HG02981 (cell line): ENCODE measurements at regions not wholly inside any gene's neighbourhood (a gene's known extent, or its start where the extent isn't known, plus 50 kb on each side); places are given as distances from the start of the nearest gene placed in this dataset.

Experiments
- ATAC-seq: cut with Tn5 transposase; IDR thresholded peaks from one replicate; pipeline ENCODE4 v1.9.1; 2021; ENCODE audit warnings: mild to moderate bottlenecking, moderate library complexity; ENCODE audit not compliant: unreplicated experiment

DNA sequence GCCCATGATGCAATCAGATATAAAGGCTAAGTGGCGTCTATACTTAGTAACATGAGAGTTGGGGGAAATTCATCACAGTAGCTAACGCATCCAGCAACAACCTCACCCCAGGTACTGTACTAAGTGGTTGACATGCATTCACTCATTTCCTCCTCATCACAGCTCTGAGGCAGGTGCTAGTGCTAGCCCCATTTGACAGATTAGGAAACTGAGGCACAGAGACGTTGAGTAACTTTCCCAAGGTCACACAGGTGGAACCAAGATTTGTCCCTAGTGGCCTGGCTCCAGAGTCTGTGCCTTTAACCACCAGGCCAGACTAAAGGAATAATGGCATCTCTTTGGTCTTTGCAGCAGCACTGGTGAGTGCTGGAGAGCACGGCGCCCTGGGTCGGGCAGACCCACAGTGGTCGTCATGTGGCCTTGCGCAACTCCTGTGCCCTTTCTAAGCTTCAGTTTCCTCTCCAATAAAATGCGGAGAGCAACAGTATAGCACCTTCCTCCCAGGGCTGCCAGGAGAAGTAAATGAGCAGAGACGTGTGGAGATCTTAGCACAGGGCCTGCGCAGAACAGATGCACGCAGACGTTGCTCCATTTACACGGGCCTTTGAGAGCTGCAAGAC, 186.4 kb downstream of the BCOR start:
- no peak for ATAC-seq

DNA sequence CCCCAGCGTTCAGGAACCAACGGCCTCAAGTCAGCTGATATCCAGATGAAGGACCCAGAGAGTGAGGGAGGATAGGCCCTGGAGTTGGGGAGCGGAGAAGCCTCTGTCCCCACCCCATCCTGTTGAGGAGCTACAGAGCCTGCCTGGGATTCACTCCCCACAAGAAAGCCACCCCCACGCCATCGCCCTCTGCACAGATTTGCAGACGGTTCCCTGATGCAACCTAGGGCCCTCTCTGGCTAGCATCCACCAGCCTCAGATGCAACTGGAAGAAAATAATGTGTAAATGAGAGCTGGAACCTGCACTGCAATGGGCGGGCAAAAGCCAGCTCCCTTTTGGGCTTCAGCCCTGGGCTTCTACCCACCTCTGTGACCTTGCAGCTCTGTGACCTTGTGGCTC, 185.6 kb downstream of the BCOR start:
- no peak for ATAC-seq

DNA sequence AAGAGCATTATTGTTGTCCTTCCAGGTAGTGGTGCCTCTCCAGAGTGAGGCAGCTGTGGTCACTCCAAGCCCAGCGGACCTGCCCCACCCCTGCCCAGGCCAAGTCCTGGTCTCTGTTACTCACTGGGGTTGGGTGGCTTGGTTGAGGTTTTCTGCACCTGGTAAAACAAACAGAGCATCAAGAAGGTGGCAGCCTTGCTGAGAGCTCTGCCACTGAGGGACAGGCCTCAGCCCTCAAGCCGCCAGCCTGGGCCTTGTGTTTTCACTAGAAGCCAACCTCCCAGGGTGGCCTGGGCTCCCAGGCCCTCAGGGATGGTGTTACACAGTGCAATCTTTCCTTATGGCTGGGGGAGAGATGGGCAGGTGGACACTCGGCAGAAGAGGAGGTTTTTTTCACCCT, 182.7 kb downstream of the BCOR start:
- ATAC-seq, result no peak

DNA sequence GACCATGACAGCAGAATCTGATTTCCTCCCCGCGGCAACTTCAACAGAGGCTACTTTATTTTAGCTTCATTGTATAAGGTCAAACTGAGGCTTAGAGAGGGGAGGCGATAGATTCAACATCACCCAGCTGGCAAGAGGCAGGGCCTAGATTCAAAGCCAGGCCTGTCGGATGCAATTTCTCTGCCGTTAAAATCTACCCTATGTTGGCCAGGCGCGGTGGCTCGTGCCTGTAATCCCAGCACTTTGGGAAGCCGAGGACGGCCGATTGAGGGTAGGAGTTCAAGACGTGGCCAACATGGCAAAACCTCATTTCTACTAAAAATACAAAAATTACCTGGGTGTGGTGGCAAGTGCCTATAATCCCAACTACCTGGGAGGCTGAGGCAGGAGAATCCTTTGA, 182.2 kb downstream of the BCOR start:
- ATAC-seq, result no peak

DNA sequence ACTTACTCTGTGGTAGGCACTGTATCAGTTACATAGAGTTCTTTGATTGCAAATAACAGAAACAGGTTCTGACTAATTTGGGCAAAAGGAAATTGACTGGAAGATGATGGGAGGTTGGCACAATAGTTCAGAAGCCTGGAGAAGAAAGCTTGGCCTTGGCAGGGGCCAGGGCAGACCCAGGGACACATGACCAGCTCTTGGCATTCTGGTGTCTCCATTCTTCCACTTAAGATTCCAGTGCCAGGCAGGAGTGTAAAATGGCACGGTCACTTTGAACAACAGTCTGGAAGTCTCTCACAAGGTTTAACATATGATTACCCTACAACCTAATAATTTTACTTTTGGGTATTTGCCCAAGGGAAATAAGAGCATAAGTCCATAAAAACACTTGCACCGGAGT, 175.9 kb downstream of the BCOR start:
- ATAC-seq, result no peak

DNA sequence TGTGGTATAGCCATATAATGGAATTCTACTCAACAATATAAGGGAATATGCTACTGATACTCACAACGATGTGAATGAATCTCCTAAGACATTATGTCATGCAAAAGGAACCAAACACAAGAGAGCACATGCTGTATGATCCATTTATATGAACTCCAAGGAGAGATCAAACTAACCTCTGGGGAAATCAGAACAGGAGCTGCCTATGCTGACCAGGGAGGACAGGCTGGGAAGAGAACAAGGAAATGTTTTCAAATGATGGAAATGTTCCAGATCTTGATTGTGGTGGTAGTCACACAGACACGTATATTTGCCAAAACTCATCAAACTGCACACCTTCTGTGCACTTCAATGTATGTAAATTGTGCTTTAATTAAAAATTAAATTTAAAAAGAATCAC, 175.3 kb downstream of the BCOR start:
- ATAC-seq, result no peak

DNA sequence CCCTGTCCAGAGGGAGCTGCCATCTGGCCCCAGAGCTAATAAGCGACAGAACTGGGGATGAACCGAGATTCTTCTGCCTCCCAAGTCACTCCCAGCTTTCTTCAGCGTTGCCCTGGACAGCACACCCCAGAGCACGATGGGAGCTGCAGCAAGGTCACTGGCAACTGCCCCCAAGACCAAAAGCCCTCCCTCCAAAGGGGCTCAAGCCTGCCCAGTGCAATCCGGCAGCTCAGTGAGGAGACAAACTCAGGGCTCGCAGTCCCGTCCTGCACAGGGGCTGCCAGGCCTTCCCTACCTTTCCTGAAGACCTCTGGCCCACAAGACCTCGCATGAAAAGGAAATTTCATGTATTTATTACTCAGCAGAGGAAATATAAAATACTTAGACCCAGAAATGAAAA, 174.8 kb downstream of the BCOR start:
- ATAC-seq, result no peak

DNA sequence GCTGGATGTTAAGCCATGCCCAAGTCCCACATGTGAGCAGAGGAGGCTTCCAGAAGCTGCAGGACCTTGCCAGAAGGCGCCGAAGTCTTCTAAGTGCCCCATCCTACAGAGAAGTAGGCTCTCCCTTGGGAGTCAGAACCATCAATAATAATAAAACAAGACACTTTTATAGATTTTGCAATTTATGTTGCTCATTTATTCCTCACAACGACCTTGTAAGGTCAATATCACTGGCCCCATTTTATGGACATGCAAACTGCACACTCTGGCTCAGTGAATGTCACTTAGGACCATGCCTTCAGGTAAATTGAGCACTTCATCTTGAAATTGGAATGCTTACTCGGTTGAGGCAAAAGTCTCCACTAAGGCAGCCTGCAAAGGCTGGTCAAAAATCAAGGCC, 170.4 kb downstream of the BCOR start:
- no peak for ATAC-seq

DNA sequence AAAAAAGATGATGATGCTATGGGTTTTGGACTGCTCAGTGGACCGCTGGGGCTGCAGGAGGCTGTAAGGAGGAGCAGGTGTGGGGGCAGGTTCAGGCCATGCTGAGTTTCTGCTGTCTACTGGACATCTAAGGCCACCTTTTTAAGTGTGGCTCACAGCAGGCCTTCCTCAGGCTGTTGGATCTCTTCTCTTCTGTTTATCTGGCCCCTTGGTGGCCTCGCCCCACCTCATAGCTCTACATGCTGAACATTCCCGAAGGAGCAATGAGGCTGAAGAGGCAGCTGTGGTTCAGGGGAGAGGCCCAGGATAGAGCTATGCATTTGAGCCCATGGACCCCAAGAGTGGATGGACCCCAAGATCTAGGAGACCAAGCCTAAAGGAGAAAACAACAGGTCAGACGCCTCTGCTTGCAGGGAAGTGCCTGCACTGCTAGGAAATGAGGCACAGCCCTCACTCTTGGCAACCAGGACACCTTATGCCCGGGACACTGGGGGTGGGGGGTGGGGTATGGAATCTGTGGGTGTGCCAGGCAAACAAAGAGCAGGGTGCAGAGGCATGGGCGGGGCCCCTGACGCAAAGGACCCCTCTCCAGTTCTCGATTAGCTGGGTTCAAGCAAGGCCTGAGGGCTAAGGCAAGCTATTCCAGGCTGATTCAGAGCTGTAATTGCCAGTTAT, 168.9 kb downstream of the BCOR start:
- no peak for ATAC-seq

DNA sequence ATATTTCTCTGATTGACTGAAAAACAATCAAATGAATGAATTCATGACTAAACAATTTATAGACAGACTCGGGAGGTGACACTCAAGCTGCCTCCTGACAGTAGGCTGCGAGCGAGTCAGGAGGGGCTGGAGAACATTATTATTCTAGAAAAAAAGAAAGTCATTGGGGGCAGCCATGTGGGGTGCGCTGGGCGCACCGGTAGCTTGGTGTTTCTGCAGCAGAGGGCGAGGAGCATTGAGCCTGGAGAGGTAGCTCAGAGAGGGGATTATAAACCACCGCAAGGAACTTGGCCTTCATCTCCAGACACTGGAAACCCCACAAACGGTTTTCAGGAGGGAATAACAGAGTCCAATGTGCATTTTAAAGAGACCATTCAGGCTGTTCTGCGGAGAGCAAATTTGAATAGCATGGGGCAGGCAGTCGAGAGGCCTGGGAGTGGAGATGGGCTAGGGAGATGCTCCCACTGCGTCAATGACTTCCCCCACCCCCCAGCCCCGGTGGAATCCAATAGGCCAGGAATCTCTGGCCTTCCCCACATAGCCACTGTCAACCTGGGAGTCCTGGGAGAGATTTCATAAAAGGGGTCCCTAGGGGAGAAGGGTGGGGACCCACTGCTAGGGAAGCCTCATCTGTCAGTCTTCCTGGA, 168.3 kb downstream of the BCOR start:
- ATAC-seq, result no peak

DNA sequence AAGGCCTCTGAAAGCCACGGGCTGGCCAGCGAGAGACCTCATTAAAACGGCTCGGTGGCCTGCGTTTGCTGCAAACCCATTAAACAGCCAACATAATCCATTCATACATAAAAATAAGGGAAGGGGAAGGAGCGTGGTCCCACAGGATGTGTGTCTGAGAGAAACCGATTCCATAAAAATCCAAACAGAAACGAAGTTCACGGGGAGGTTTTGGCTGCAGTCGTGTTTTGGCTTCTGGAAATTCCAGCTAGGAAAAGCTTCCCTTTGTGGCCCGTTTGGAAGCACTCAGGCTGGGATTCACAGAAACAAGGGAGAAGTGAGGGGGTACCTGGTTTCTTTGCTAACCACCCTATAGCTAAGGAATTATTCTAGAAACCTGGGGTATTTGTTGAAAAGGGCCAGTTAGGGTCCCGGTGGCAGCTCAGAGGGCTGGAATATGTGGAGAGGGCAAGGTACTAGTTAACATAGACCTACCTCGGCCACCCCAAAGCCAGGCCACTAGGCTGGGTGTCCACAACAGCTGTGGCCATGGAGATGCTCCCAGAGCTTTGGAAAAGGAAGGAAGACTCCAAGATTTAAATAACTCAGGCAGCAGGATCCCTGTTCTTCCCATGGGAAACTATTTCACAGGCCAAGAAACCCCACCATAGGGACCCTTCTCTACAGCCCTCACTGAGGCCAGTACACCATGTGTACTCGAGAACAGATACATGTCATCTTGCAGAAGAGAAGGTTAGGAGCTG, 166.8 kb downstream of the BCOR start:
- no peak for ATAC-seq

DNA sequence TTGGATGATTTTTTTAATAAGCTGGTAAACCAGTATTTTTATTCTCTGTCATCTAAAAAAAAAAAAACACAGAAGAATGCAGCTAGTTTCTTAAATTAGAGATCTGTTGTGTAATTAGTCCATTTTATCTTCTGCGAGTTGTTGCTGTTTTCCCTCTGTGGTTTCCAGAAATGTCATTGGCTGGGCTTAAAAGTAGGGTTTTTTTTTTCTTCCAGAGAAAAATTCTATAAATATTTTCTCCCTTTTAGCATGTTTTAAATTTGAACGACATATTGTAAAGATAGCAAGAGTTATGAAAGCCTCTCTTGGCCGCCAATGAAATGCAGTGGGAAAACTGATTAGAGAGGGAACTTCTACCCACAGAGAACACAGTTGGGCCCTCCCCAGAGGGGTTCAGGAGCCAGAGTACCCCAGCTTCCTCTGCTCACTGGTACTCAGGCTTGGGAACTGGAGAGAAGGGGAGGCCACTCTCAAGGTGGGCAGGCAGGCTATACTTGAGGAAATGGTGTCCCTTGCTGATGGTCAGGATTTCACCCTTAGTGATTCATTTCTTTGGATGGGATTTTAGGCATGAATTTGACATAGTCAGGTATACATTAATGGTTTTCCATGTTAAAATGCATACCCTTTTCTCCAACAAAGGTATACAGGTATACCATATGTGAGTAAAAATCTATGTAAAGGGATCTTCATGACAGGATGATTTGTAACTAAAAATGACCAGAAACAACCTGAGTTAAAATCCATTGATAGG, 166.1 kb downstream of the BCOR start:
- no peak for ATAC-seq

DNA sequence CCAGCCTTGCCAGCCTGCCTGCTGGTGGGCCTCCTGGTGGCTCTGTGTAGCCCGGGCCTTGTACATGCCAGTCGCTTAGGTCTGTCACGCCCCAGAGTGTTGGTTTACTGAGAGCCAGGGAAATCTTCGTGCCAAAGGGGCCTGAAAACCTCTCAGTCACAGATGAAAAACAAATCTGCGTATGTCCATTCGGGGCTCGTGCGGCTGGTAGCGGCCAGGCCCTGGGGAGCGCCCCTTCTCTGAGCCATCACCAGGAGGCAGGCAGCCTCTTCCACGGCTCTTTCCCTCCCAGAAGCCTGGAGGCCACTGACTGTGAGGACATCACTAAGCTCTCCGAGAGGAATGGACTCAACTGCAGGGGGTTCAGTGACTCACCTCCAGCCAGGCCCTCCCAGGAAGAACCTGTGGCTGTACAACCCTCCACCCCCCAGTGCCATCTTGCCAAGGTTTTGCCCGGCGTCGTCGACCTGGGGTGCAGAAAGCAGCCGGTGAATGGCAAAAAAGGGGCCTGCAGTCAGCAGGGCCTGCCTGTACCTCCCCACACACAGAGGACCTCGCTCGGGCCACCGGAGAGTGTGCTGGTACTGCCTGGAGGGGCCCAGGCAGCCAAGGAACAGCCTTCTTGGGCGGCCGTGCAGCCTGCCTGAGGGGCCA, 162.2 kb downstream of the BCOR start:
- ATAC-seq, result no peak

DNA sequence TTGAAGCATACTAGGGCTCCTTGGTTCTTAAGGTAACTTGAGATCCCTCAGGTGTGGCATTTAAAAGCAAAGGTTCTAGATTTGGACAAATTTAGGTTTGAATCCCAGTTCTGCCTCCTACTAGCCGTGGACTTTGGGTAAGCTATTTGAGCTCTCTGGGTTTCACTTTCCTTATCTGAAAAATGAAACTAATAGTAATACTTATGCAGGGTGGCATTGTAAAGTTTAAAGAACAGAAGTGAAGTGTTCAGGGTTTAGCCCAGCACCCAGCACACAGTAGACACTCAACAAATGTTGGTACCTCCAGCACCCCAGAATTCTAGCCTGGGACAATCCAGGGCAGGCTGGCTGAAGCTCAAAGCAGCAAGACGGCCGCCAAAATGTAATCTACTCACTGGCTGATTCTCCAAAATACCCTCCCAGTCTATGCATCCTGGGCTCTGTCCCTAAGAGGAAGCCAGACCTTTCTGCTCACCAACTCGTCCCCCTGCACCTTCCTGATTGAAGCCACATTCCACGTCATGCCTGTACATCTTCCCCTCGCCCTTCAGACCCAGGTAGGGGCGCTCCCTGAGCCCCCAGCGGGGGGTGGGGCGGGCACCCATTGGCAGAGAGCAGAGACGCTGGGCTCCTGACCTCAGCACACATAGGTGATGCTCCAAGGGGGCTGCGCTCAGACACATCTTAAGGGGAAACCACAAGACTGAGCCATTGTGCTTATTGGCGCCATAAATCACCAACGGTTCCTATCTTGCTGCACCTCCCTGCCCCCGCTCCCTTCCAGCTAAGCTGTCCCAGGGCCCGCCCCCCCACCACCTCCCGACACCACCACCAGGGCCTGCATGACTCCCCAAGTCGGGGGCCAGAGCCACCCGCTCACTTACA, 160.6 kb downstream of the BCOR start:
- peak; percentile 78 for ATAC-seq

DNA sequence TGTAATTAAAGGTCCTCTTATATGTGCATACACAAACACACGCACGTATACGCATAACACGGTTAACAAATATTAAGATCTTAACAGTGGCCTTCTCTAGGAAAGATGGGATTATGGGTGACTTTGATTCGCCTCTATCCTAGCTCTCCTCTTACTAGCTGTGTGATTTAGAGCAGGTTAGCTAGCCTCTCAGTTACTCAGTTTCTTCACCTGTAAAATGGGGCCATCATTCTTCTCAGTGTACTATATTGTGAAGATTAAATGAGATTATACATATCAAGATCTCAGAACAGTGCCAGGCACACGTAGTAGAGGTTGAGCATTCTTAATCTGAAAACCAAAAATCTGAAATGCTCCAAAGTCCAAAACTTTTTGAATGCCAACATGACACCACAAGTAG, 159.3 kb downstream of the BCOR start:
- no peak for ATAC-seq

DNA sequence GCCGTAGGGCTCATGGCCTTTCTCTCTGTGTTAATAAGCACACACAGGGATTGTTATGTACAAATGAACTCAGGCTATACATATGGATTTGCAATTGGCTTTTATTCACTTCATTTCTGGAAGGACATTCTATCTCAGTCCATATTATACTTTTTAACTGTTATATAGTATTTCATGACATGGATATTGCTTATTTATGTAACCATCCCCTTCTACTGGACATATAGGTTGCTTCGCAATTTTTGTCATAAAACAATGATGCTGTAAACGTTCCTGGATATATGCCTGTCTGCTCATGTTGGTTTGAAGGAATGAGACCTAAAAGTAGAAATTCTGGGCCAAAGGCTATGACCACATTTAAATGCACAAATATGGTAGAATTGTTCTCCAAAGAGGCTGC, 158.1 kb downstream of the BCOR start:
- no peak for ATAC-seq

DNA sequence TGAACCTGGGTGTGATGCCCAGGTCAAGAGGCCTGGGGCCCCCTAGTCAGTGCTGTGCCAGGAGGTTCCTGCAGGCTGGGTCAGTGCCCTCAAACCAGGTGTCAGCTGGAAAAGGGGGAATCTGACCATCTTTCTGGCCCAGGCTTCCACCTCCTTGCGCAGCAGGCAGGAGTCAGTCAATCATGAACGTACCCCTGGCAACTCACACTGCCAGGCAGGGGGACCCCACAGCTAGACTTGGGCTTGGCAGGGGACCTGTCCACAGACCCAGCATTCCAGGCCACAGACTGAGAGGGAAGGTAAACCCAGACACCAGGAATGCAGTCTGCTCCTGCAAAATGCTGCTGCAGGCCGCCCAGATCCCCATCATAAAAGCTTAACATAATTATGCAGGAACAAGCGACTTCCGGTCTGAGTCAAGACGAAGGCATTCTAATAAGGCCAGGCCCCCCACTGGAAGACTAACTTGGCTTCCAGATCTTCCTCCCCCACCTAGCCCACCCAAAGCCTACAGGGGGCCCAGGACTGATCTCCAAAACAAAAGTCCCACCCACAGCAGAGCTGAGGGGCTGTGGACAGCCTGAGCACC, 156.3 kb downstream of the BCOR start:
- no peak for ATAC-seq

DNA sequence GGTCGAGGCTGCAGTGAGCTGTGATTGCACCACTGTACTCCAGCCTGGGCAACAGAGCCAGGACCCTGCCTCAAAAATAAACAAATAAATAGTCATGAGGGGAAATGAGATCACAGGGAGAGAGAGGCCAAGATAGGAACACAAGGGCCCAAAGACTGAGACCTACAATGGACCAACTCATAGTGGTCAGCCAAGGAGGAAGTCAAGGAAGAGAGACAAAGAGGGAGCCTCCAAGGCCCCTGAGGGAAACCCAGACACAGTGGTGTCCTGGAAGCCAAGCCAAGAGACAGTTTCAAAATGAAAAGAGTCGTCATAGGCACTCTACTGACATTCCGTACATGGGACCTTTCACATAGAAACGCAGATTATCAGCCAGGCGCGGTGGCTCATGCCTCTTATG, 153.3 kb downstream of the BCOR start:
- ATAC-seq, result no peak

DNA sequence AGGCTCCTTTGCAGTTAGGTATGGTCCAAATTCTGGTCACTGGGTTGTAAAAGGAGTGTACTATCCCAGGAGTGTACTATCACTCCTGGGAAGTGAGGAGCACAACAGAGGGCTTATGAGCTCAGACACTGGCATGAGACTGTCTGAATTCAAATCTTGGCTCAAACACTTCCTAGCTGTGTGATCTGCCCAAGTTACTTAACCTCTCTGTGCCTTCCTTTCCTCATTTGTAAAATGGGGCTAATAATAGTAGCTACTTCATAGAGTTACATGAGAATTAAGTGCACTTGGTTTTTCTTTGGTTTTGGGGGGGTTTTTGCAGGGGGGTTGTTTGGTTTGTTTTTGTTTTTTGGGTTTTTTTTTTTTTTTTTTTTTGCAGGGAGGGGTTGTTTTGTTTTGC, 152.0 kb downstream of the BCOR start:
- ATAC-seq, result no peak
